ENCODE measurements at regions not wholly inside any gene's neighbourhood (a gene's known extent, or its start where the extent isn't known, plus 50 kb on each side); places are given as distances from the start of the nearest gene placed in this dataset.
A peak's percentile ranks its signal among the peaks of the same experiment; 100 is the strongest.

- H4K5ac ChIP-seq (ENCODE audit: insufficient read length, low read depth, low read length): no peak overlapping the region
- no peaks in the 10 kb centered on the region for H3K79me2 ChIP-seq (ENCODE audit: insufficient read depth, low read length)
- no peaks in the 10 kb centered on the region for H3K36me3 Mint-ChIP-seq (ENCODE audit: insufficient read depth in 1 of 3, low read depth in 3 of 3)
- H3K27ac Mint-ChIP-seq: peak overlapping the region in 1 of 3 experiments; percentile 50; a peak in 2 of 7 replicates
- H4K8ac ChIP-seq (replicated peaks; ENCODE audit: insufficient read length, low read depth, low read length): no peak overlapping the region
- no peak overlapping the region for H4K91ac ChIP-seq (ENCODE audit: insufficient read length, low read depth, low read length)
- no peak overlapping the region for H3K4ac ChIP-seq (ENCODE audit: low read depth, low read length)
- no peak overlapping the region for H3K4me3 Mint-ChIP-seq
- no peak overlapping the region for H3K23ac ChIP-seq (ENCODE audit: insufficient read length, low read depth, low read length)
- no peak overlapping the region for H2BK5ac ChIP-seq (ENCODE audit: insufficient read length, low read length)
- no peak overlapping the region for H3K4me2 ChIP-seq (ENCODE audit: insufficient read depth, insufficient read length, low read length)
- no peak overlapping the region for H2AFZ ChIP-seq (ENCODE audit: low read length)
- DNase-seq: no peak
- H2BK12ac ChIP-seq (ENCODE audit: insufficient read length, low read depth, low read length): no peak overlapping the region
- H3K27me3 Mint-ChIP-seq (ENCODE audit: low read depth): 0 out of 2 replicates have a peak, but pooled peaks cover 2% of the 10 kb centered on the region
- no peak overlapping the region for H3K9ac ChIP-seq (ENCODE audit: extremely low read depth, insufficient read length, low read length)
- no peaks in the 10 kb centered on the region for H3K79me1 ChIP-seq (ENCODE audit: insufficient read depth, low read depth, low read length, poor library complexity, severe bottlenecking)
- peaks cover 12 to 13% of the 10 kb centered on the region in 2 experiments for H3K4me1 Mint-ChIP-seq
- no peaks in the 10 kb centered on the region for H4K20me1 ChIP-seq (ENCODE audit: control insufficient read depth, insufficient read depth, insufficient read length)
- no peak overlapping the region for H3K14ac ChIP-seq (ENCODE audit: insufficient read depth, low read length)
- no peak for TF ChIP-seq CTCF (conservative IDR thresholded peaks at IDR 0.05)
- H2BK15ac ChIP-seq (ENCODE audit: low read depth, low read length): no peak overlapping the region
- H3K4me1 ChIP-seq (ENCODE audit: insufficient read depth, low read length): no peaks in the 10 kb centered on the region
- no peak overlapping the region for H3K56ac ChIP-seq (ENCODE audit: insufficient read length, low read depth, low read length)
- no CpG with 5 or more reads among the region's 10 CpGs for WGBS (ENCODE audit: extremely low coverage, insufficient read length, low lambda C conversion rate)
- H3K18ac ChIP-seq (ENCODE audit: insufficient read length, low read depth, low read length): no peak overlapping the region
- H3T11ph ChIP-seq (ENCODE audit: low read length): no peak overlapping the region
- no peaks in the 10 kb centered on the region for H3K27me3 ChIP-seq (ENCODE audit: insufficient read depth, low read length)
- H3K9me3 ChIP-seq (ENCODE audit: control insufficient read depth, low read depth, low read length): no peaks in the 10 kb centered on the region
- no peaks in the 10 kb centered on the region for H3K23me2 ChIP-seq (ENCODE audit: insufficient read length, low read depth, low read length, poor library complexity, severe bottlenecking)
- no peak overlapping the region for H2BK20ac ChIP-seq (ENCODE audit: low read depth, low read length, poor library complexity, severe bottlenecking)
- H2AK5ac ChIP-seq (ENCODE audit: insufficient read length, low read length): no peak overlapping the region
- H2BK120ac ChIP-seq (ENCODE audit: low read depth, low read length, poor library complexity, severe bottlenecking): no peak overlapping the region
- H3K9me3 Mint-ChIP-seq: no peaks in the 10 kb centered on the region
- H3K27ac ChIP-seq (ENCODE audit: insufficient read length, low read depth, low read length): no peak overlapping the region
Observed at GRCh38 chr2:104368089-104368488, 485.8 kb upstream of the POU3F3 start.

Measured in H9 (cell line).